ENCODE measurements at regions not wholly inside any gene's neighbourhood (a gene's known extent, or its start where the extent isn't known, plus 50 kb on each side); places are given as distances from the start of the nearest gene placed in this dataset.

DNA sequence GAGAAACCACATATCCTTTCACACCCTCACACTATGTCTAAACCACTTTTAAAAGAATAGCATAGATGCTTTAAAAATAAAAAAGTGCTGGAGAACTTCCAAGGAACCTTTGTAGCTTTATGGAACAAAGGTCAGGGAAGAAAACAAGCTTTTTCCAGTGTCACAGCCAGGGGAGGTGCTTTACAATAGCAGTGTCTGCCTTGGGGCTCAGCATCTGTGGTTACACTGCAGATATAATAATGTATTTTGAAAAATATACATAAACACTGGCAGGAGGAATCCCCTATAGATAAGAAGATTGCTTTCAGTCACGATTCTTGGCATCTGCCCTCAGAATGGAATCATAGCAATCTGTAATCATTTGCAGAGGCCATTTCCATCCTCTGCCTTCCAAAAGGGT, 362.4 kb upstream of the LRRC3B start (continued):
- no peak for TF ChIP-seq SP2 (IDR thresholded peaks at IDR 0.05; ENCODE audit: low read length)
- no peak for TF ChIP-seq TEAD4 (IDR thresholded peaks at IDR 0.05; ENCODE audit: low read depth, low read length)
- no peak for TF ChIP-seq TAF7 (optimal IDR thresholded peaks at IDR 0.05; ENCODE audit: borderline replicate concordance, low read depth, low read length)
- TF ChIP-seq KDM4A (IDR thresholded peaks at IDR 0.05; ENCODE audit: low read depth, low read length, severe bottlenecking) = no peak
- TF ChIP-seq BCL11A (IDR thresholded peaks at IDR 0.05; ENCODE audit: low read depth in 2 of 2, low read length in 2 of 2) = no peak
- no peak for TF ChIP-seq SRF (IDR thresholded peaks at IDR 0.05; ENCODE audit: low read depth, low read length)
- TF ChIP-seq GABPA (IDR thresholded peaks at IDR 0.05; ENCODE audit: borderline replicate concordance, insufficient read depth, low read length) = no peak
- TF ChIP-seq YY1 (IDR thresholded peaks at IDR 0.05; ENCODE audit: low read depth, low read length) = no peak
